ENCODE measurements at regions not wholly inside any gene's neighbourhood (a gene's known extent, or its start where the extent isn't known, plus 50 kb on each side); places are given as distances from the start of the nearest gene placed in this dataset.

GRCh38 chr15:47603026-47603425 lies 114.3 kb upstream of the SEMA6D start:
- H4K20me1 ChIP-seq (ENCODE audit: low read depth, low read length) = no peaks in the 10 kb centered on the region
- TF ChIP-seq, protein P1, sequence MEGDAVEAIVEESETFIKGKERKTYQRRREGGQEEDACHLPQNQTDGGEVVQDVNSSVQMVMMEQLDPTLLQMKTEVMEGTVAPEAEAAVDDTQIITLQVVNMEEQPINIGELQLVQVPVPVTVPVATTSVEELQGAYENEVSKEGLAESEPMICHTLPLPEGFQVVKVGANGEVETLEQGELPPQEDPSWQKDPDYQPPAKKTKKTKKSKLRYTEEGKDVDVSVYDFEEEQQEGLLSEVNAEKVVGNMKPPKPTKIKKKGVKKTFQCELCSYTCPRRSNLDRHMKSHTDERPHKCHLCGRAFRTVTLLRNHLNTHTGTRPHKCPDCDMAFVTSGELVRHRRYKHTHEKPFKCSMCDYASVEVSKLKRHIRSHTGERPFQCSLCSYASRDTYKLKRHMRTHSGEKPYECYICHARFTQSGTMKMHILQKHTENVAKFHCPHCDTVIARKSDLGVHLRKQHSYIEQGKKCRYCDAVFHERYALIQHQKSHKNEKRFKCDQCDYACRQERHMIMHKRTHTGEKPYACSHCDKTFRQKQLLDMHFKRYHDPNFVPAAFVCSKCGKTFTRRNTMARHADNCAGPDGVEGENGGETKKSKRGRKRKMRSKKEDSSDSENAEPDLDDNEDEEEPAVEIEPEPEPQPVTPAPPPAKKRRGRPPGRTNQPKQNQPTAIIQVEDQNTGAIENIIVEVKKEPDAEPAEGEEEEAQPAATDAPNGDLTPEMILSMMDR (IDR thresholded peaks at IDR 0.05; ENCODE audit: insufficient read depth, low read length, poor library complexity, severe bottlenecking) = no peak
- TF ChIP-seq EZH2phosphoT487 (conservative IDR thresholded peaks at IDR 0.05; ENCODE audit: low read length) = no peak
- H3K9me2 ChIP-seq (replicated peaks; ENCODE audit: insufficient read depth, low read length) = no peaks in the 10 kb centered on the region; the same call in 1 of the 2 replicates
- no peaks in the 10 kb centered on the region for H3K9me3 ChIP-seq (ENCODE audit: insufficient read depth, low read length)
- H3K9ac ChIP-seq (ENCODE audit: low read length) = no peak overlapping the region
- H3K27me3 ChIP-seq (ENCODE audit: low read length) = no peaks in the 10 kb centered on the region
- H3K36me3 ChIP-seq (ENCODE audit: low read length) = no peaks in the 10 kb centered on the region; the same call in 1 of the 2 replicates
- no peaks in the 10 kb centered on the region for H3F3A ChIP-seq (ENCODE audit: insufficient read depth)
- no peak overlapping the region for H2AFZ ChIP-seq (ENCODE audit: low read depth, low read length, severe bottlenecking)
- no peak overlapping the region for H3K4me2 ChIP-seq (ENCODE audit: low read depth, low read length, poor library complexity, severe bottlenecking)
- H3K79me2 ChIP-seq (ENCODE audit: insufficient read depth, low read length) = no peaks in the 10 kb centered on the region
- no peak overlapping the region for H3K27ac ChIP-seq (ENCODE audit: low read depth, low read length)
- H3K4me3 ChIP-seq (ENCODE audit: insufficient read depth, low read length, poor library complexity, severe bottlenecking) = no peak overlapping the region

DNA sequence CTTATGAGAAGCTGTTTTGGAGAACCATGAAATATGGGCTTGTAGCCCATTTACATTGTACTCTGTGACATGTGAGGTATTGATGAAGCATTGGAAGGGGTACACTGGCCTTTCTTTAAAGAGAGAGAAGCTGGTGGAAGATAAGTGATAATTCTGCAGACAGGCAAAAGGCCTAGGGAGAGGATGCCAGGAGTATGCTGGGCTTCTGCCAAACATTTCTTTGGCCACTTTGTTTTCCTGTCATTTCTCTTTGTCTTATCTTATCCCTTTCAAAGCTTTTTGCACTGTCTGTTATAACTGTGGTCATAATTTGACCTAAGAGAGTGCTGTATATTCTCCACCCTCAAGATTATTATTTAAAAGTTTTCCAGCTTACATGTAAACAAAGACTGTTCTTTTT lies 109.6 kb upstream of the SEMA6D start:
- H3K36me3 ChIP-seq (ENCODE audit: low read length) = no peaks in the 10 kb centered on the region

DNA sequence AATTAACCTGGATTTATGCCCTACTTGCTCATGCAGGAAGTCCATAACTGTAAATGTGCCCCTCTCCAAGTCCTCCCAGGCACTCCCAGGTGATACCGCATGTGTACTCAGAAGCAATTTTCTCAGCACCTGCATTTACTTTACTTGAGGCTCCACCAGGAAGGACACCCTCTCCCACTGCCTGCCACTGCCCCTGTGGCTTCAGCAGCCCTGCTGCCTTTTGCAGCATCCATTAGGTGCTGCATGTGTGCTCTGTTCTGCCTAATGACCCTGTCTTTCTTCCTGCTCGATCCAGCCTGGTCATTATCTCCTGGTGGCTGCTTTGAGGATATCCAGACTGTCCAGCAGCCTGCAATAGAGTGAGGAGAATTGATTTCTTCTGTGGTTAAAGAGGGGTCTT lies 107.6 kb upstream of the SEMA6D start:
- no peaks in the 10 kb centered on the region for H3K9me3 ChIP-seq (ENCODE audit: insufficient read depth, low read length)
- TF ChIP-seq, protein P1 (IDR thresholded peaks at IDR 0.05; ENCODE audit: insufficient read depth, low read length, poor library complexity, severe bottlenecking) = no peak
- TF ChIP-seq EZH2phosphoT487 (conservative IDR thresholded peaks at IDR 0.05; ENCODE audit: low read length) = no peak

More for the DNA sequence above, 109.6 kb upstream of the SEMA6D start:
- no peak overlapping the region for H3K27ac ChIP-seq (ENCODE audit: low read depth, low read length)
- H3K4me2 ChIP-seq (ENCODE audit: low read depth, low read length, poor library complexity, severe bottlenecking) = no peak overlapping the region
- H3F3A ChIP-seq (ENCODE audit: insufficient read depth) = no peaks in the 10 kb centered on the region
- no peaks in the 10 kb centered on the region for H3K9me3 ChIP-seq (ENCODE audit: insufficient read depth, low read length)
- H4K20me1 ChIP-seq (ENCODE audit: low read depth, low read length) = no peaks in the 10 kb centered on the region
- H2AFZ ChIP-seq (ENCODE audit: low read depth, low read length, severe bottlenecking) = no peak overlapping the region
- TF ChIP-seq, protein P1 (IDR thresholded peaks at IDR 0.05; ENCODE audit: insufficient read depth, low read length, poor library complexity, severe bottlenecking) = no peak
- no peak for TF ChIP-seq EZH2phosphoT487 (conservative IDR thresholded peaks at IDR 0.05; ENCODE audit: low read length)
- H3K79me2 ChIP-seq (ENCODE audit: insufficient read depth, low read length) = no peaks in the 10 kb centered on the region
- H3K27me3 ChIP-seq (ENCODE audit: low read length) = no peaks in the 10 kb centered on the region
- no peak overlapping the region for H3K9ac ChIP-seq (ENCODE audit: low read length)
- no peaks in the 10 kb centered on the region; the same call in 1 of the 2 replicates for H3K9me2 ChIP-seq (replicated peaks; ENCODE audit: insufficient read depth, low read length)
- H3K4me3 ChIP-seq (ENCODE audit: insufficient read depth, low read length, poor library complexity, severe bottlenecking) = no peak overlapping the region

More for the DNA sequence above, 107.6 kb upstream of the SEMA6D start:
- H4K20me1 ChIP-seq (ENCODE audit: low read depth, low read length) = no peaks in the 10 kb centered on the region
- no peak overlapping the region for H3K27ac ChIP-seq (ENCODE audit: low read depth, low read length)
- no peaks in the 10 kb centered on the region for H3K36me3 ChIP-seq (ENCODE audit: low read length)
- no peaks in the 10 kb centered on the region for H3K27me3 ChIP-seq (ENCODE audit: low read length)
- H3K4me3 ChIP-seq (ENCODE audit: insufficient read depth, low read length, poor library complexity, severe bottlenecking) = no peak overlapping the region
- no peaks in the 10 kb centered on the region for H3K9me2 ChIP-seq (replicated peaks; ENCODE audit: insufficient read depth, low read length)
- no peaks in the 10 kb centered on the region for H3F3A ChIP-seq (ENCODE audit: insufficient read depth)
- no peak overlapping the region for H3K9ac ChIP-seq (ENCODE audit: low read length)
- H2AFZ ChIP-seq (ENCODE audit: low read depth, low read length, severe bottlenecking) = no peak overlapping the region
- no peaks in the 10 kb centered on the region for H3K79me2 ChIP-seq (ENCODE audit: insufficient read depth, low read length)
- no peak overlapping the region for H3K4me2 ChIP-seq (ENCODE audit: low read depth, low read length, poor library complexity, severe bottlenecking)

Measured in SU-DHL-6 (cell line).